SK-N-SH treated with all-trans-retinoic acid at 6 μM for 48 hours (cell line): ENCODE measurements at regions not wholly inside any gene's neighbourhood (a gene's known extent, or its start where the extent isn't known, plus 50 kb on each side); places are given as distances from the start of the nearest gene placed in this dataset.

Experiments used
- ATAC-seq: fragments of 200-7000 bp; cut with Tn5 transposase; 3 replicates; pipeline ENCODE4 v1.9.1; 2020; ENCODE audit warnings: mild to moderate bottlenecking, moderate library complexity
- BACH2 ChIP-seq: fragments of 250-450 bp; sonication (Bioruptor Pico); IDR thresholded peaks from 2 replicates; pipeline ENCODE4 v1.9.0; 2021; ENCODE audit warnings: mild to moderate bottlenecking, borderline replicate concordance
- CSDC2 ChIP-seq: fragments of 250-450 bp; sonication (Bioruptor Pico); IDR thresholded peaks from 2 replicates; pipeline ENCODE4 v1.5.0; 2020; ENCODE audit warnings: mild to moderate bottlenecking, moderate library complexity
- ESRRG ChIP-seq: fragments of 250-450 bp; sonication (Bioruptor Pico); IDR thresholded peaks from 2 replicates; pipeline ENCODE4 v1.6.1; 2021; ENCODE audit warnings: mild to moderate bottlenecking
- GLIS3 ChIP-seq: fragments of 250-450 bp; sonication (Bioruptor Pico); IDR thresholded peaks from 2 replicates; pipeline ENCODE4 v1.5.0; 2020; ENCODE audit warnings: mild to moderate bottlenecking, moderate library complexity
- OSR1 ChIP-seq: fragments of 250-450 bp; sonication (Bioruptor Pico); IDR thresholded peaks from 2 replicates; pipeline ENCODE4 v1.8.0; 2022; ENCODE audit warnings: moderate library complexity, mild to moderate bottlenecking, inconsistent platforms
- PPARA ChIP-seq: fragments of 250-450 bp; sonication (Bioruptor Pico); IDR thresholded peaks from 2 replicates; pipeline ENCODE4 v1.5.0; 2020; ENCODE audit warnings: mild to moderate bottlenecking, borderline replicate concordance
- RARB ChIP-seq: fragments of 250-450 bp; sonication (Bioruptor Pico); IDR thresholded peaks from 2 replicates; pipeline ENCODE4 v1.8.0; 2021; ENCODE audit warnings: mild to moderate bottlenecking, moderate library complexity
- SNAI2 ChIP-seq: fragments of 250-450 bp; sonication (Bioruptor Pico); IDR thresholded peaks from 2 replicates; pipeline ENCODE4 v1.5.0; 2020; ENCODE audit warnings: mild to moderate bottlenecking, moderate library complexity
- TCF4 ChIP-seq: fragments of 250-450 bp; sonication (Bioruptor Pico); IDR thresholded peaks from 2 replicates; pipeline ENCODE4 v1.8.0; 2021; ENCODE audit warnings: mild to moderate bottlenecking, moderate library complexity, borderline replicate concordance
- TOX ChIP-seq: fragments of 250-450 bp; sonication (Bioruptor Pico); IDR thresholded peaks from 2 replicates; pipeline ENCODE4 v1.8.0; 2021; ENCODE audit warnings: mild to moderate bottlenecking, moderate library complexity, borderline replicate concordance
- ZC3H10 ChIP-seq: fragments of 250-450 bp; sonication (Bioruptor Pico); IDR thresholded peaks from 2 replicates; pipeline ENCODE4 v1.5.1; 2021; ENCODE audit warnings: mild to moderate bottlenecking, moderate library complexity
- ZFP3 ChIP-seq: fragments of 250-450 bp; sonication (Bioruptor Pico); IDR thresholded peaks from 2 replicates; pipeline ENCODE4 v1.5.0; 2020; ENCODE audit warnings: mild to moderate bottlenecking, moderate library complexity
- ZFP30 ChIP-seq: fragments of 450-650 bp; formaldehyde crosslinking; IDR thresholded peaks from 2 replicates; pipeline ENCODE4 v1.5.0; 2022; ENCODE audit warnings: mild to moderate bottlenecking, moderate library complexity
- ZNF565 ChIP-seq: fragments of 450-650 bp; formaldehyde crosslinking; conservative IDR thresholded peaks from 2 replicates; pipeline ENCODE4 v1.5.0; 2020; ENCODE audit warnings: low read depth, mild to moderate bottlenecking, moderate library complexity
- ZNF70 ChIP-seq: fragments of 450-650 bp; formaldehyde crosslinking; IDR thresholded peaks from 2 replicates; pipeline ENCODE4 v1.5.0; 2020; ENCODE audit warnings: mild to moderate bottlenecking, moderate library complexity
- ZNF8 ChIP-seq: fragments of 450-650 bp; formaldehyde crosslinking; IDR thresholded peaks from 2 replicates; pipeline ENCODE4 v1.5.0; 2020; ENCODE audit warnings: mild to moderate bottlenecking, moderate library complexity
- TF ChIP-seq, protein P1 (sequence below): fragments of 250-450 bp; sonication (Bioruptor Pico); IDR thresholded peaks from 2 replicates; pipeline ENCODE4 v1.5.1; 2020; ENCODE audit warnings: low read depth, mild to moderate bottlenecking, moderate library complexity
- TF ChIP-seq, protein P2 (sequence below): fragments of 250-450 bp; sonication (Bioruptor Pico); IDR thresholded peaks from 2 replicates; pipeline ENCODE4 v1.5.1; 2021; ENCODE audit warnings: mild to moderate bottlenecking, moderate library complexity
- TF ChIP-seq, protein P3 (sequence below): fragments of 250-450 bp; sonication (Bioruptor Pico); IDR thresholded peaks from 2 replicates; pipeline ENCODE4 v1.8.0; 2021; ENCODE audit warnings: low read depth, mild to moderate bottlenecking, moderate library complexity, borderline replicate concordance
- TF ChIP-seq, protein P4 (sequence below): fragments of 250-450 bp; sonication (Bioruptor Pico); IDR thresholded peaks from 2 replicates; pipeline ENCODE4 v1.8.0; 2020; ENCODE audit warnings: mild to moderate bottlenecking, moderate library complexity, borderline replicate concordance

DNA sequence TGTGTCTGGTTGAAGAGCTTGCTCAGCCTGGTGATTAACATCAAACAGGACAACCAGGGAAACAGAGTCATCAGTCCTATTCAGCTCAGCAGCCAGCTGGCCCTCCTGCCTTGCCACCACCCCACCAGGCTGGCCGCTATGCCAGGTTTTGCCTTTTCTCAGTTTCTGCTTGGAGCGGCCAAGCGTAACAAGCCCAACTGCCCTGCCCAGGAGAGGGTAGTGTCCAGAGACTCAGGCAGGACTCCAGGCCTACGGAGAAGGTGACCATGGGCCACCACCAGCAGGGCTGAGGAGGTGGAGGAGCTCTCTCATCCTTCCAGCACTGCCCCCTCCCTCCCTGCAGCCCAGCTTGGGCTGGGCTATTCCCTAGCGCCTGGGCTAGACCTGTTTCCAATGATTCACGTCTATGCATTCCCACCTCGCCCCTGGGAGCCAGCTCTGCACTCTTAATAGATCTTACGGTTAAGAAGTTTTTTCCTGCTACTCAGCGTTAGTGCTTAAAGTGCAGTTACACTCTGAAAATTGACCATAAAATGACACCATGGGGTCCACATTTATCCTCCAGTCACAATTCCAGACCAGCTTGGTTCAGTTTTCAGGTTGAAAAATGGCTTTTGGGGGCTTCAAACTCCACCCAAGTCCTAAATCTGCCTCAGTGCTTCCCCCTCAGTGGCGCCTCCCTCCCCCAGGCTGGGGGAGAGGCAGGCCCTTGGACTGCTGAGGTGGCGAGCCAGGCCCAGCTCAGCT is 124.0 kb upstream of the PJA1 start:
- TF ChIP-seq ZFP30 (CRISPR knock-in tag) (no peak), RARB (no peak), PPARA (CRISPR knock-in tag) (no peak), CSDC2 (CRISPR knock-in tag) (no peak), OSR1 (no peak), TOX (CRISPR knock-in tag) (no peak), ZNF70 (CRISPR knock-in tag) (no peak), ZFP3 (CRISPR knock-in tag) (no peak), ZNF565 (CRISPR knock-in tag) (no peak)
- TF ChIP-seq, protein P1, sequence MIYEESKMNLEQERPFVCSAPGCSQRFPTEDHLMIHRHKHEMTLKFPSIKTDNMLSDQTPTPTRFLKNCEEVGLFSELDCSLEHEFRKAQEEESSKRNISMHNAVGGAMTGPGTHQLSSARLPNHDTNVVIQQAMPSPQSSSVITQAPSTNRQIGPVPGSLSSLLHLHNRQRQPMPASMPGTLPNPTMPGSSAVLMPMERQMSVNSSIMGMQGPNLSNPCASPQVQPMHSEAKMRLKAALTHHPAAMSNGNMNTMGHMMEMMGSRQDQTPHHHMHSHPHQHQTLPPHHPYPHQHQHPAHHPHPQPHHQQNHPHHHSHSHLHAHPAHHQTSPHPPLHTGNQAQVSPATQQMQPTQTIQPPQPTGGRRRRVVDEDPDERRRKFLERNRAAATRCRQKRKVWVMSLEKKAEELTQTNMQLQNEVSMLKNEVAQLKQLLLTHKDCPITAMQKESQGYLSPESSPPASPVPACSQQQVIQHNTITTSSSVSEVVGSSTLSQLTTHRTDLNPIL = no peak
- TF ChIP-seq, protein P2, sequence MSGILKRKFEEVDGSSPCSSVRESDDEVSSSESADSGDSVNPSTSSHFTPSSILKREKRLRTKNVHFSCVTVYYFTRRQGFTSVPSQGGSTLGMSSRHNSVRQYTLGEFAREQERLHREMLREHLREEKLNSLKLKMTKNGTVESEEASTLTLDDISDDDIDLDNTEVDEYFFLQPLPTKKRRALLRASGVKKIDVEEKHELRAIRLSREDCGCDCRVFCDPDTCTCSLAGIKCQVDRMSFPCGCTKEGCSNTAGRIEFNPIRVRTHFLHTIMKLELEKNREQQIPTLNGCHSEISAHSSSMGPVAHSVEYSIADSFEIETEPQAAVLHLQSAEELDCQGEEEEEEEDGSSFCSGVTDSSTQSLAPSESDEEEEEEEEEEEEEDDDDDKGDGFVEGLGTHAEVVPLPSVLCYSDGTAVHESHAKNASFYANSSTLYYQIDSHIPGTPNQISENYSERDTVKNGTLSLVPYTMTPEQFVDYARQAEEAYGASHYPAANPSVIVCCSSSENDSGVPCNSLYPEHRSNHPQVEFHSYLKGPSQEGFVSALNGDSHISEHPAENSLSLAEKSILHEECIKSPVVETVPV = no peak
- TF ChIP-seq, all 23 proteins: peak for 0
- no peak for ATAC-seq

DNA sequence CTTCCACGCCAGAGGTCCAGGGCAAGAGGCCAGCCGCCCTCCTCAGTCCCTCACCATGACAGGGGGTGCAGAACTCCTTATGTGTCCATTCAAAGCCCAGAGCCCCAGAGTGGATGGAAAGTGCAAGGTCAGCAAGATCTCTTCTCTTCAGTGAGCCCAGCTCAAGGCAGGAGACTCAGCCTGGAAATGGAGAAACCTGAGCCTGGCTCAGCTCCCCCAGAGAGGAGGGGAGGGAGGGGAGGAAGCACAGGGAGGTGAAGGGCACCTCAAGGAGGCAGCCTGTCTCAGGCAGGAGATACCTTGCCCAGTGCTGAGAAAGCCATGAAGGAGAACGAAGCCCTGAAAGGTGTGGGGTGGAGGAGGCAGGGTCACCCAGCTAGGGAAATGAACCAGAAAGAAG is 121.8 kb upstream of the PJA1 start:
- no peak for ATAC-seq

DNA sequence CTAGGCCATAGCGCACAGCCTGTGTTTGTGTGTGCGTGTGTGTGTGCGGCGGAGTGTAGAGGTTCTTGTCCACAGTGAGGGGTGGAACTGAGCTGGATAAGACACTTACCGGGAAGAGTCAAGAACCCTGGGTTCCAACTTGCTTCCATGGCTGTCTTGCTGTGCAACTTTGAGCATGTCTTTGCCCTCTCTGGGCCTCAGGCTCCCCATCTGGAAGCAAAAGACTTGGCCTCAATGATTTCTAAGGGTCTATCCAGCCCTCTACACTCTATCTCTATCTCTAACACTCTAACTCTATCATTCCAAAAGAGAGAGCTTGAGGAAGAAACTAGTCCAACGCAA is 121.3 kb upstream of the PJA1 start:
- TF ChIP-seq BACH2 (CRISPR knock-in tag) (no peak), SNAI2 (CRISPR knock-in tag) (no peak), GLIS3 (CRISPR knock-in tag) (no peak), TCF4 (CRISPR knock-in tag) (no peak), ZC3H10 (CRISPR knock-in tag) (no peak), RARB (no peak), CSDC2 (CRISPR knock-in tag) (no peak), TOX (CRISPR knock-in tag) (no peak)
- TF ChIP-seq, protein P2 = no peak
- ATAC-seq = no peak

More for the DNA sequence above, 121.8 kb upstream of the PJA1 start:
- TF ChIP-seq ZNF565 (CRISPR knock-in tag) = no peak
- no peak for TF ChIP-seq ZNF8 (CRISPR knock-in tag)
- no peak for TF ChIP-seq RARB
- TF ChIP-seq ZNF70 (CRISPR knock-in tag) = no peak
- TF ChIP-seq, protein P1 = no peak
- no peak for TF ChIP-seq ZFP30 (CRISPR knock-in tag)
- TF ChIP-seq SNAI2 (CRISPR knock-in tag) = no peak
- TF ChIP-seq ESRRG = no peak
- TF ChIP-seq ZC3H10 (CRISPR knock-in tag) = no peak
- TF ChIP-seq TOX (CRISPR knock-in tag) = no peak
- TF ChIP-seq BACH2 (CRISPR knock-in tag) = no peak
- no peak for TF ChIP-seq OSR1
- no peak for TF ChIP-seq CSDC2 (CRISPR knock-in tag)
- no peak for TF ChIP-seq PPARA (CRISPR knock-in tag)
- TF ChIP-seq, protein P3, sequence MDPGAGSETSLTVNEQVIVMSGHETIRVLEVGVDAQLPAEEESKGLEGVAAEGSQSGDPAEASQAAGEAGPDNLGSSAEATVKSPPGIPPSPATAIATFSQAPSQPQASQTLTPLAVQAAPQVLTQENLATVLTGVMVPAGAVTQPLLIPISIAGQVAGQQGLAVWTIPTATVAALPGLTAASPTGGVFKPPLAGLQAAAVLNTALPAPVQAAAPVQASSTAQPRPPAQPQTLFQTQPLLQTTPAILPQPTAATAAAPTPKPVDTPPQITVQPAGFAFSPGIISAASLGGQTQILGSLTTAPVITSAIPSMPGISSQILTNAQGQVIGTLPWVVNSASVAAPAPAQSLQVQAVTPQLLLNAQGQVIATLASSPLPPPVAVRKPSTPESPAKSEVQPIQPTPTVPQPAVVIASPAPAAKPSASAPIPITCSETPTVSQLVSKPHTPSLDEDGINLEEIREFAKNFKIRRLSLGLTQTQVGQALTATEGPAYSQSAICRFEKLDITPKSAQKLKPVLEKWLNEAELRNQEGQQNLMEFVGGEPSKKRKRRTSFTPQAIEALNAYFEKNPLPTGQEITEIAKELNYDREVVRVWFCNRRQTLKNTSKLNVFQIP = no peak

DNA sequence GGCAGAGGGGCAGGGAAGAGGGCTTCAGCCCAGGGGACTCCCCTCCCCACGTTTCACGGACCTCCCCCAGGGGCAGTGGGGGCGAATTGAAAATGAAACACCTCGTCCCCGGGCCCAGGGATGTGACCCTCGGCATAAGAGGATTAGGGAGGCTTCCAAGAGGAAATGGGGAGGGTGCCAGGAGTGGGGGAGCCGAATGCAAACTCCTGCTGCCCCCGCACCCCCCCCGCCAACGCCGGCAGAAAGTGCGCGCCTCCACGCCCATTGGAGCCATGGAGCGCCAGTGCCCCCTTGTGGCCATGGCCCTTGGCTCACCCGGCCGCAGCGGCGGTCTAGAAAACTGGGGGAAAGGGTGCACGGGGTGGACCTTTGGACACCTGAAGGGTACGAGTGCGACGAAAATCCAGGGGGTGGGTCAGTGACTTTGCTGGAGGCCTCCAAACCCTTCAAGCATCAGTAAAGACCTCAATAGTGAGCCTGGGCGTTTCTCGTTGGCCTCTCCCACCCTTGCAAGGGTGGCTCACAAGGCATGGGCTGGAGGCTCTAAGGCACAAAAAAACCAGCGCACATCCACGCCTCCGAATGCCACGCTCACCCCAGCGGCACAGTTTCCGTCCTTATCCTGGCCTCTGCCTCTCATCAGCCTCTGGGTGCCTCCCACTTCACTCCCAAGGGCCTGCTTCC is 120.8 kb upstream of the PJA1 start:
- ATAC-seq = peak; percentile 89
- TF ChIP-seq, protein P4, sequence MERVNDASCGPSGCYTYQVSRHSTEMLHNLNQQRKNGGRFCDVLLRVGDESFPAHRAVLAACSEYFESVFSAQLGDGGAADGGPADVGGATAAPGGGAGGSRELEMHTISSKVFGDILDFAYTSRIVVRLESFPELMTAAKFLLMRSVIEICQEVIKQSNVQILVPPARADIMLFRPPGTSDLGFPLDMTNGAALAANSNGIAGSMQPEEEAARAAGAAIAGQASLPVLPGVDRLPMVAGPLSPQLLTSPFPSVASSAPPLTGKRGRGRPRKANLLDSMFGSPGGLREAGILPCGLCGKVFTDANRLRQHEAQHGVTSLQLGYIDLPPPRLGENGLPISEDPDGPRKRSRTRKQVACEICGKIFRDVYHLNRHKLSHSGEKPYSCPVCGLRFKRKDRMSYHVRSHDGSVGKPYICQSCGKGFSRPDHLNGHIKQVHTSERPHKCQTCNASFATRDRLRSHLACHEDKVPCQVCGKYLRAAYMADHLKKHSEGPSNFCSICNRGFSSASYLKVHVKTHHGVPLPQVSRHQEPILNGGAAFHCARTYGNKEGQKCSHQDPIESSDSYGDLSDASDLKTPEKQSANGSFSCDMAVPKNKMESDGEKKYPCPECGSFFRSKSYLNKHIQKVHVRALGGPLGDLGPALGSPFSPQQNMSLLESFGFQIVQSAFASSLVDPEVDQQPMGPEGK (CRISPR knock-in tag) = 0 out of 2 replicates have a peak, but pooled peaks have one; percentile 35
- no peak for TF ChIP-seq CSDC2 (CRISPR knock-in tag)
